ENCODE measurements at regions not wholly inside any gene's neighbourhood (a gene's known extent, or its start where the extent isn't known, plus 50 kb on each side); places are given as distances from the start of the nearest gene placed in this dataset.

DNA sequence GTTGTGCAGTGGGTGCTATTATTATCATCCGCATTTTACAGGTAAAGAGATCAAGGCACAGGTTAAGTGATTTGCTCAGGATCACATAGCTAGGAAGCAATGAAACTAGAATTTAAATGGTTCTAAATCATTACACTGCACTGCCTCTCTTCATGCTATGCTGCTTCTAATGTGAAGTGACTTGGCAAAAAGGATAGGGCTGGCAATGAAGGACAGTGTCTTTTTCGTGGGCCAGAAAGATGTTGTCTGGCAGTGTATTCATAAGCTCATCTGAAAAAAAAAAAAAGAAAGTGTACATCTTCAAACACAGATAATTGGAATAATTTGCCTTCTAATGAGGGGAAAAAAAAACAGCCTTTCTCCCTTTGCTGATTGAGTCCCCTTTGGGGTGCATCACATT, 132.2 kb upstream of the FUNDC1 start:
- FAIRE-seq, result no peak

DNA sequence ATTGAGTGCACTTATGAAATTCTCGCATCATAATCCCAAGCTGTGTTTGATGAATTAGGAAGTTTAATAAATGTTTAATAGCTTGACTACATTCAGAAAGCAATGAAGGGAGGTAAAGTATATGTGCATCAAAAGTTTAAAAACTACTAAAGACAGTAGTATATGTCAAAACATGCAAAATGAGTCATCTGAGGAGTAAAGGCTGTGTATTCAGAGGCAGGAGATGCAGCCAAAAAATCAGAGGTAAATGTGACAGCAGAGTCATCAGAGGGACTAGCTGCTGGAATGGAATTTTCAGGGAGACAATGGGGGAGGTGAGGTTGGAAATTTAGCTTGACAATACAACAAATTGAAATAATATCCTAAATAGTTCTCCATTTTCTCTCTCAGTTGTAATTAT, 127.0 kb upstream of the FUNDC1 start:
- 72% methylated on average over 1 of the region's 1 CpG for WGBS (ENCODE audit: missing lambda C conversion rate)
- Histone ChIP-seq H3K9me3 (no peaks in the 10 kb centered on the region), H3K4me3 (no peak overlapping the region), H3K27ac (no peak overlapping the region), H3K4me2 (0 out of 3 replicates have a peak overlapping the region, but pooled peaks have one; percentile 14), H3K4me1 (peaks cover 8% of the 10 kb centered on the region; the same call in 1 of the 3 replicates)
- DNase-seq (ENCODE audit: low read depth in 1 of 2, low spot score in 1 of 2) (no peak), FAIRE-seq (no peak), ATAC-seq (no peak)
- POLR2A ChIA-PET, result no interaction called here
- TF ChIP-seq, protein P1, sequence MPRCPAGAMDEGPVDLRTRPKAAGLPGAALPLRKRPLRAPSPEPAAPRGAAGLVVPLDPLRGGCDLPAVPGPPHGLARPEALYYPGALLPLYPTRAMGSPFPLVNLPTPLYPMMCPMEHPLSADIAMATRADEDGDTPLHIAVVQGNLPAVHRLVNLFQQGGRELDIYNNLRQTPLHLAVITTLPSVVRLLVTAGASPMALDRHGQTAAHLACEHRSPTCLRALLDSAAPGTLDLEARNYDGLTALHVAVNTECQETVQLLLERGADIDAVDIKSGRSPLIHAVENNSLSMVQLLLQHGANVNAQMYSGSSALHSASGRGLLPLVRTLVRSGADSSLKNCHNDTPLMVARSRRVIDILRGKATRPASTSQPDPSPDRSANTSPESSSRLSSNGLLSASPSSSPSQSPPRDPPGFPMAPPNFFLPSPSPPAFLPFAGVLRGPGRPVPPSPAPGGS (IDR thresholded peaks at IDR 0.05), result no peak
- TF ChIP-seq RARB (CRISPR knock-in tag; IDR thresholded peaks at IDR 0.05), result no peak
- no peak for TF ChIP-seq CHD4 (IDR thresholded peaks at IDR 0.05; ENCODE audit: borderline replicate concordance)
- no peak for TF ChIP-seq ZFP36 (IDR thresholded peaks at IDR 0.05; ENCODE audit: borderline replicate concordance, partially characterized antibody)
- no peak for TF ChIP-seq RNF2 (IDR thresholded peaks at IDR 0.05; ENCODE audit: borderline replicate concordance, low read depth)
- TF ChIP-seq TFCP2L1 (CRISPR knock-in tag; IDR thresholded peaks at IDR 0.05), result no peak
- TF ChIP-seq KDM5A (IDR thresholded peaks at IDR 0.05), result no peak
- TF ChIP-seq ZSCAN20 (CRISPR knock-in tag; IDR thresholded peaks at IDR 0.05), result no peak
- no peak for TF ChIP-seq PHF8 (IDR thresholded peaks at IDR 0.05; ENCODE audit: borderline replicate concordance, low read depth)
- no peak for TF ChIP-seq BHLHE40 (IDR thresholded peaks at IDR 0.05; ENCODE audit: low read depth, low read length)
- TF ChIP-seq MAZ (IDR thresholded peaks at IDR 0.05; ENCODE audit: borderline replicate concordance, low read depth, low read length), result no peak
- TF ChIP-seq JUNB (IDR thresholded peaks at IDR 0.05), result no peak
- no peak for TF ChIP-seq HOXA7 (CRISPR knock-in tag; IDR thresholded peaks at IDR 0.05)
- TF ChIP-seq ESRRA (IDR thresholded peaks at IDR 0.05; ENCODE audit: borderline replicate concordance, low read length), result no peak
- TF ChIP-seq KDM1A (IDR thresholded peaks at IDR 0.05; ENCODE audit: low read depth), result no peak
- TF ChIP-seq MAFK (IDR thresholded peaks at IDR 0.05; ENCODE audit: partially characterized antibody), result no peak
- TF ChIP-seq, protein P2, sequence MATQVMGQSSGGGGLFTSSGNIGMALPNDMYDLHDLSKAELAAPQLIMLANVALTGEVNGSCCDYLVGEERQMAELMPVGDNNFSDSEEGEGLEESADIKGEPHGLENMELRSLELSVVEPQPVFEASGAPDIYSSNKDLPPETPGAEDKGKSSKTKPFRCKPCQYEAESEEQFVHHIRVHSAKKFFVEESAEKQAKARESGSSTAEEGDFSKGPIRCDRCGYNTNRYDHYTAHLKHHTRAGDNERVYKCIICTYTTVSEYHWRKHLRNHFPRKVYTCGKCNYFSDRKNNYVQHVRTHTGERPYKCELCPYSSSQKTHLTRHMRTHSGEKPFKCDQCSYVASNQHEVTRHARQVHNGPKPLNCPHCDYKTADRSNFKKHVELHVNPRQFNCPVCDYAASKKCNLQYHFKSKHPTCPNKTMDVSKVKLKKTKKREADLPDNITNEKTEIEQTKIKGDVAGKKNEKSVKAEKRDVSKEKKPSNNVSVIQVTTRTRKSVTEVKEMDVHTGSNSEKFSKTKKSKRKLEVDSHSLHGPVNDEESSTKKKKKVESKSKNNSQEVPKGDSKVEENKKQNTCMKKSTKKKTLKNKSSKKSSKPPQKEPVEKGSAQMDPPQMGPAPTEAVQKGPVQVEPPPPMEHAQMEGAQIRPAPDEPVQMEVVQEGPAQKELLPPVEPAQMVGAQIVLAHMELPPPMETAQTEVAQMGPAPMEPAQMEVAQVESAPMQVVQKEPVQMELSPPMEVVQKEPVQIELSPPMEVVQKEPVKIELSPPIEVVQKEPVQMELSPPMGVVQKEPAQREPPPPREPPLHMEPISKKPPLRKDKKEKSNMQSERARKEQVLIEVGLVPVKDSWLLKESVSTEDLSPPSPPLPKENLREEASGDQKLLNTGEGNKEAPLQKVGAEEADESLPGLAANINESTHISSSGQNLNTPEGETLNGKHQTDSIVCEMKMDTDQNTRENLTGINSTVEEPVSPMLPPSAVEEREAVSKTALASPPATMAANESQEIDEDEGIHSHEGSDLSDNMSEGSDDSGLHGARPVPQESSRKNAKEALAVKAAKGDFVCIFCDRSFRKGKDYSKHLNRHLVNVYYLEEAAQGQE (IDR thresholded peaks at IDR 0.05), result no peak
- no peak for TF ChIP-seq EP300 (IDR thresholded peaks at IDR 0.05)
- CTCF ChIA-PET, result no interaction called here

More for the DNA sequence above, 132.2 kb upstream of the FUNDC1 start:
- peaks cover 7% of the 10 kb centered on the region; the same call in 2 of the 3 replicates for H3K4me1 ChIP-seq
- CTCF ChIA-PET, result interaction anchor here (1.4 kb wide), 1 partner anchor 395 kb away, joined by 4 read pairs; no protein-coding TSS in a partner anchor
- peak overlapping the region; percentile 22 to 34; a peak in 4 of 6 replicates for H3K27ac ChIP-seq
- ATAC-seq, result no peak; a peak in 1 of 6 replicates
- POLR2A ChIA-PET, result interaction anchor here (0.6 to 1.0 kb wide), 2 partner anchors 221 to 244 kb away, joined by 3 read pairs; no protein-coding TSS in a partner anchor
- DNase-seq (ENCODE audit: low read depth in 1 of 2, low spot score in 1 of 2), result no peak
- no peak overlapping the region for H3K4me3 ChIP-seq
- peak overlapping the region; percentile 29; the same call in 2 of the 3 replicates for H3K4me2 ChIP-seq
- no peaks in the 10 kb centered on the region for H3K9me3 ChIP-seq
- WGBS (ENCODE audit: missing lambda C conversion rate), result 95% methylated on average over 2 of the region's 2 CpGs
- TF ChIP-seq CHD4 (IDR thresholded peaks at IDR 0.05; ENCODE audit: borderline replicate concordance), result no peak
- TF ChIP-seq, protein P3, sequence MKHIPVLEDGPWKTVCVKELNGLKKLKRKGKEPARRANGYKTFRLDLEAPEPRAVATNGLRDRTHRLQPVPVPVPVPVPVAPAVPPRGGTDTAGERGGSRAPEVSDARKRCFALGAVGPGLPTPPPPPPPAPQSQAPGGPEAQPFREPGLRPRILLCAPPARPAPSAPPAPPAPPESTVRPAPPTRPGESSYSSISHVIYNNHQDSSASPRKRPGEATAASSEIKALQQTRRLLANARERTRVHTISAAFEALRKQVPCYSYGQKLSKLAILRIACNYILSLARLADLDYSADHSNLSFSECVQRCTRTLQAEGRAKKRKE (CRISPR knock-in tag; IDR thresholded peaks at IDR 0.05; ENCODE audit: low read depth), result no peak
- no peak for TF ChIP-seq PHF8 (IDR thresholded peaks at IDR 0.05; ENCODE audit: borderline replicate concordance, low read depth)
